ENCODE measurements at regions not wholly inside any gene's neighbourhood (a gene's known extent, or its start where the extent isn't known, plus 50 kb on each side); places are given as distances from the start of the nearest gene placed in this dataset.

DNA sequence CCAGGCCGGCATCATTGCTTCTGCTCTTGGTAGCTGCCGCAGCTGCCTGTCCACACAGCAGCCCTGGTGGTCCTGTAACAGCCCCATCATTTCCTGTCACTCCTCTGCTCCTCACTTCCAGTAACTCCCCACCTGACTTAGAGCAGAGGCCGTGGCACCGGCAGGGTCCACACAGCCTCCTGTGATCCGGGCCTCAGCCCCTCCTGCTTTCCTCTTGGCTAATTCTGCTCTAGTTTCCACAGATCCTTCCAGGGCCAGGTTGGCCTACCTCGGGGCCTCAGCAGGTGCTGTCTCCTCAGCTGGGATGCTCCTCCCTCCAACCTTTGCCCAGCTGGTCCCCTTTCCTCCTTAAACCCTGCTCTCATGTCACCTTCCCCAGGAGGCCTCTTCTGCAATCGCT lies 80.2 kb downstream of the FZD10 start:
- Mint-ChIP-seq H3K27ac (no peak overlapping the region), H3K27me3 (peaks cover 0 to 3% (median 0%) of the 10 kb centered on the region in 3 donors), H3K4me3 (no peak overlapping the region), H3K9me3 (peaks cover 0 to 9% (median 1%) of the 10 kb centered on the region in 7 donors), H3K36me3 (no peaks in the 10 kb centered on the region), H3K4me1 (no peaks in the 10 kb centered on the region)
- DNase-seq (no peak), ATAC-seq (ENCODE audit: low read depth in 2 of 2) (no peak)

DNA sequence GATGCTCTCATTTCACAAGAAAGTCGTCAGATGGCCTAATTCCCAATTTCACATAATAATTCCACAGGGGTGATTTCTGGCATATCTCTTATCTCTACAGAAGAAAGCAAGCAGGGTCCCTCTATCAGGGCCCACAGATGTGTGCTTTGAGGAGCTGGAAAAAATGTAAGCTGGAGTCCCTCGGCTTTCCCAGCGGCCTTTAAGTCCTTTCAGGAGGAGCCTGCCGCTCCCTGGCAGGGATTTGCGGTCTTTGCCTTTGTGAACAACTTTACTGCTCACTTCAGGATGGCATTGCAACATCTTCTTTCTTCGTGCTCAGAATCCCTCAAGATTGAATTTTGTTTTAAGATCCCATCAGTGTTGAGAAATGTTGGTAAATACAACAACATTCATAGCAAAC lies 83.0 kb downstream of the FZD10 start:
- Mint-ChIP-seq H3K27me3 (peaks cover 0 to 3% (median 0%) of the 10 kb centered on the region in 3 donors), H3K27ac (no peak overlapping the region), H3K9me3 (peaks cover 0 to 13% (median 6%) of the 10 kb centered on the region in 7 donors), H3K4me3 (no peak overlapping the region), H3K36me3 (no peaks in the 10 kb centered on the region), H3K4me1 (no peaks in the 10 kb centered on the region)
- ATAC-seq (ENCODE audit: low read depth in 2 of 2) (no peak), DNase-seq (no peak)

DNA sequence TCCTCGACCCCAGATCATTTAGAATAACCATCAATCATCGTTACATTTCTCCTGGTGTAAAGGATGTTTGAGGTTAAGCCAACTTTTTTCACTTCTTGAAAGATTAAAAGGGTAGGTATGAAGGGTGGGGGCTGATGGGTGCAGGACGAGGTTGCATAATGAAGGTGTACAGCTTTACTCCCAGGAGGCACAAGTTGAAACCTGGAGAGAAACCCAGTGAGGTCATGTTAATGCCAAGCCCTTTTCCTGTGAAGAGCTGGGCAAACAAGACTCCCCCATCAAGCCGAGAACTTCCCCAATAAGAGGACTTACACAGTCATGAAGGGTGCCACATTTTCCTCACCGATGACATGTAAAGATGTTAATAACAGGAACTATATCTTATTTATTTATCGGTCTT lies 84.3 kb downstream of the FZD10 start:
- Mint-ChIP-seq H3K27ac (no peak overlapping the region), H3K4me3 (no peak overlapping the region), H3K4me1 (no peaks in the 10 kb centered on the region), H3K36me3 (no peaks in the 10 kb centered on the region), H3K27me3 (peaks cover 0 to 3% (median 0%) of the 10 kb centered on the region in 3 donors), H3K9me3 (peaks cover 0 to 12% (median 6%) of the 10 kb centered on the region in 7 donors)
- DNase-seq (no peak), ATAC-seq (ENCODE audit: low read depth in 2 of 2) (no peak)

DNA sequence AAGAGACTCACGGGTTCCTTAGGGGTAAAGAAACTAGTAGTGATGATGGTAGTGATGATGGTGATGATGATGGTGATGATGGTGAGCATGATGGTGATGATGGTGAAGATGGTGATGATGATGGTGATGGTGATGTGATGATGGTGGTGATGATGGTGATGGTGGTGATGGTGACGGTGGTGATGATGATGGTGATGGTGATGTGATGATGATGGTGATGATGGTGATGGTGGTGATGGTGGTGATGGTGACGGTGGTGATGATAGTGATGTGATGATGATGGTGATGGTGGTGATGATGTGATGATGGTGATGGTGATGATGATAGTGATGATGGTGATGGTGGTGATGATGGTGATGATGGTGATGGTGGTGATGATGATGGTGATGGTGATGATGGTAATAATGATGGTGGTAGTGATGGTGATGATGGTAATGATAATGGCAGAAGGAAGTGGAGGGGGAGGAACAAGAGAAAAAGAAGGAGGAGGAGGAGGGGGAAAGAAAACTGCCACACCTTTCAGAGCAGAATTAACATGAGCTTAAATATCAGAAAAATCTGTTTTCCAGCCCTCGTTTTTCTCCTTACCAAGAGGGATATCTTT lies 85.5 kb downstream of the FZD10 start:
- no peak for ATAC-seq (ENCODE audit: low read depth in 2 of 2)
- DNase-seq = no peak
- H3K36me3 Mint-ChIP-seq = no peaks in the 10 kb centered on the region
- H3K4me3 Mint-ChIP-seq = no peak overlapping the region
- H3K27me3 Mint-ChIP-seq = no peaks in the 10 kb centered on the region
- H3K9me3 Mint-ChIP-seq = peaks cover 0 to 7% (median 4%) of the 10 kb centered on the region in 7 donors
- H3K4me1 Mint-ChIP-seq = no peaks in the 10 kb centered on the region
- peak overlapping the region in 1 of 6 donors; percentile 0 for H3K27ac Mint-ChIP-seq

- DNase-seq (no peak), ATAC-seq (ENCODE audit: low read depth in 2 of 2) (no peak)
- H3K4me1 Mint-ChIP-seq = no peaks in the 10 kb centered on the region
- no peaks in the 10 kb centered on the region for H3K27me3 Mint-ChIP-seq
- H3K9me3 Mint-ChIP-seq = peaks cover 0 to 10% (median 4%) of the 10 kb centered on the region in 7 donors
- no peak overlapping the region for H3K27ac Mint-ChIP-seq
- no peaks in the 10 kb centered on the region for H3K36me3 Mint-ChIP-seq
- no peak overlapping the region for H3K4me3 Mint-ChIP-seq
Observed at GRCh38 chr12:130249376-130249775, 87.1 kb downstream of the FZD10 start.

- ATAC-seq (ENCODE audit: low read depth in 2 of 2) (no peak), DNase-seq (no peak)
- Mint-ChIP-seq H3K9me3 (peaks cover 0 to 10% (median 4%) of the 10 kb centered on the region in 7 donors), H3K4me1 (no peaks in the 10 kb centered on the region), H3K36me3 (no peaks in the 10 kb centered on the region), H3K4me3 (no peak overlapping the region), H3K27me3 (no peaks in the 10 kb centered on the region), H3K27ac (no peak overlapping the region)
Observed at GRCh38 chr12:130251236-130251780, 86.4 kb upstream of the PIWIL1 start.

- Mint-ChIP-seq H3K9me3 (peaks cover 0 to 4% (median 2%) of the 10 kb centered on the region in 7 donors), H3K27ac (no peak overlapping the region), H3K4me3 (no peak overlapping the region), H3K36me3 (no peaks in the 10 kb centered on the region), H3K27me3 (no peaks in the 10 kb centered on the region), H3K4me1 (no peaks in the 10 kb centered on the region)
- no peak for DNase-seq
- no peak for ATAC-seq (ENCODE audit: low read depth in 2 of 2)
Observed at GRCh38 chr12:130253866-130254265, 83.8 kb upstream of the PIWIL1 start.

DNA sequence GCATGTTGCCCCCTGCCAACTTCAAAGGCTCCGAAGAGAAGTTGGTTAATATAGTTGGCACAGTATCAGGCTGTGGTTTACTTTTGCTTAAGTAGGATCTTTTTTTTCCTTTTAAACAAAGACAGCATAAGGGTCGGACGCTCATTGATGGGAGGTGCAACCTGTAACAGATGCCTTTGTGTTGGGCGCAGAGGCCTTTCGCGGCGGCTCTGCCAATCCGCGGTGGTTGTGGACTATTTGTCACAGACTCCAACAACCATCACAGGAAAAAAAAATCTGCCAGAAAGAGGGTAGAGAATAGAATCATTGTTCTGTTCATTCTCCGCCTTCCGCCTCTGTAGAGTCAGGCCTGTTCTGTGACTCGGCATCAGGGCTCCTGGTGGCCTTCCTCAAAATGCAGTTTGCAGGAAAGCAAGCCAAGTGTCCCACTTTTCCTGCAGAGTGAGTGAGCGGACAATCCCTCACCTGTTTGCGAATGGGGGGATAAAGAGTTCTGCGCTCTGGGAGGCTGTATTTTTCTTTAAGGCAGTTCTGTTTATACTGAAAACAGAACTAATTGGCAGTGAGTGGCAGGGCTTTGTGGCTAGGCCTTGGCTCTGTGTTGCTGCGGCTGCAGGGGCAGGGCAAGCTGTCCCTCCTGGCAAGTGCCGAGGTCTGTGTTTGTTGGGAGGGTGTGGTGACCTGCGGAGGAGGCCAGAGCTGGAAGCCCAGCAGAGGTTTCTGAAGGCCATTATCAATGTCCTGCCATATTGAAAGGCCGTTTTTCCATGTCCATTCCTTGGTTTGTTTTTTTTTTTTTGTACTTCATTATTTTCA lies 83.0 kb upstream of the PIWIL1 start:
- DNase-seq (no peak), ATAC-seq (ENCODE audit: low read depth in 2 of 2) (no peak)
- Mint-ChIP-seq H3K9me3 (peaks cover 0 to 4% (median 2%) of the 10 kb centered on the region in 7 donors), H3K4me1 (no peaks in the 10 kb centered on the region), H3K27ac (no peak overlapping the region), H3K36me3 (no peaks in the 10 kb centered on the region), H3K27me3 (no peaks in the 10 kb centered on the region), H3K4me3 (no peak overlapping the region)

DNA sequence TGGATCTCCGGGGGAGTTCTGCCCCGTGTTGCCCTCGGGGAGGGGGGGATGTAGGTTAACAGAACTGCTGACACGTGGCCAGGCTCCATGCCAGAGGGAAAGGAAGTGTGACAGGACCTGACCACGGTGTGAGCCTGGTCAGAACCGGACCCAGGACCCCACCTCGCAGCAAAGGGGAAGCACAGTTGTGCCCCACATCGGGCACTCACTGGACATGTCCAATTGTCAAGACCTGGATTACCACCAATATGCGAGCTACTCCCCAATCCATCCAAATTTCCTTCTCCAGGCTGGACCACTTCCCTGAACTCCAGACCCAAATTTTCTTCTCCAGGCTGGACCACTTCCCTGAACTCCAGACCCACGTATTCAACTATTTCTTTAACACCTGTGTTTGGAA lies 78.8 kb upstream of the PIWIL1 start:
- H3K9me3 Mint-ChIP-seq = peaks cover 0 to 4% (median 2%) of the 10 kb centered on the region in 7 donors
- DNase-seq (no peak), ATAC-seq (ENCODE audit: low read depth in 2 of 2) (no peak)
- no peaks in the 10 kb centered on the region for H3K4me1 Mint-ChIP-seq
- H3K27me3 Mint-ChIP-seq = no peaks in the 10 kb centered on the region
- H3K36me3 Mint-ChIP-seq = no peaks in the 10 kb centered on the region
- no peak overlapping the region for H3K27ac Mint-ChIP-seq
- H3K4me3 Mint-ChIP-seq = no peak overlapping the region

DNA sequence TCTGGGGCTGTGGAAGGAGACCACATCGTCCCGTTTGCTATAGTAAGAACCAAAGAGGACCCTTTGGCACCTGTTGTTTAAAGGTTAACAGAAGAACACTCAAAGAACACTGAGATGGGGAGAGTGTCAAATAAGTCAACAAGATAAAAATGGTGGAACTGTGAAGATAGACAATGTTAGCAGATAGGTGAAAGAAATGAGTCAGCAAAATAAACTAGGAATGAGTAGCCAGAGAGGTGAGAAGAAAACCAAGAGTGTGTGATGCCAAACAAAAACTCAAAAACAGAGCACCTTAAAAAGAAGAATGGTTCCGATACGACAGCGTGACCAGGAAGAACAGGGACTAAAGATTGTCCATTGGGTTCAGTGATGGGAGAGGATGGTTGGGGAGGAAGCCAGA lies 74.7 kb upstream of the PIWIL1 start:
- Mint-ChIP-seq H3K9me3 (peaks cover 0 to 9% (median 2%) of the 10 kb centered on the region in 7 donors), H3K27me3 (peaks cover 0 to 7% (median 0%) of the 10 kb centered on the region in 3 donors), H3K27ac (no peak overlapping the region), H3K36me3 (no peaks in the 10 kb centered on the region), H3K4me3 (no peak overlapping the region), H3K4me1 (no peaks in the 10 kb centered on the region)
- ATAC-seq (ENCODE audit: low read depth in 2 of 2) (no peak), DNase-seq (no peak)

- Mint-ChIP-seq H3K27me3 (peaks cover 0 to 10% (median 0%) of the 10 kb centered on the region in 3 donors), H3K4me1 (no peaks in the 10 kb centered on the region), H3K36me3 (no peaks in the 10 kb centered on the region), H3K27ac (no peak overlapping the region), H3K9me3 (peaks cover 0 to 9% (median 2%) of the 10 kb centered on the region in 7 donors), H3K4me3 (no peak overlapping the region)
- ATAC-seq (ENCODE audit: low read depth in 2 of 2) (no peak), DNase-seq (no peak)
Observed at GRCh38 chr12:130263996-130264395, 73.7 kb upstream of the PIWIL1 start.

DNA sequence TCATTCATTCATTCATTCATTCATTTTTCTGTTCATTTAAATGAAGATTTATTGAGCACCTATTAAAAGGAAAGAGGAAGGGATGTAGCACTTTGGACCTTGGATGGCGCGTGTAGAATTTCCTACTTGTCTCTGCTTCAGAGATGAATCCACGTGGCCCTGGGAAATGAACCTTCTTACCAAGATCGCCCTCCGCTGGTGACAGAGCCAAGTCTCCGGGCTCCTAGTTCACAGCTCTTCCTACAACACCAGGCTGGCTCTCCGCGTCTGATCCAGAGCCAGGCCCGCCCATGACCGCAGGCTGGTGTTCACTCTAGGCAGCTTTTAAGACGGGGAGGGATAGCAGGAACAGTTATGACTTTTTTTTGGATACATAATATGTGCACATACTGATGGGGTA lies 70.9 kb upstream of the PIWIL1 start:
- H3K9me3 Mint-ChIP-seq = peaks cover 0 to 12% (median 0%) of the 10 kb centered on the region in 7 donors
- no peak overlapping the region for H3K4me3 Mint-ChIP-seq
- no peak overlapping the region for H3K27ac Mint-ChIP-seq
- H3K27me3 Mint-ChIP-seq = peaks cover 0 to 10% (median 0%) of the 10 kb centered on the region in 3 donors
- no peaks in the 10 kb centered on the region for H3K36me3 Mint-ChIP-seq
- no peaks in the 10 kb centered on the region for H3K4me1 Mint-ChIP-seq
- DNase-seq = no peak
- no peak for ATAC-seq (ENCODE audit: low read depth in 2 of 2)

GRCh38 chr12:130280231-130280630 lies 57.5 kb upstream of the PIWIL1 start:
- no peak overlapping the region for H3K4me3 Mint-ChIP-seq
- H3K36me3 Mint-ChIP-seq = no peaks in the 10 kb centered on the region
- DNase-seq (no peak), ATAC-seq (ENCODE audit: low read depth in 2 of 2) (no peak)
- H3K27me3 Mint-ChIP-seq = peaks cover 0 to 17% (median 5%) of the 10 kb centered on the region in 3 donors
- no peak overlapping the region for H3K27ac Mint-ChIP-seq
- H3K4me1 Mint-ChIP-seq = no peaks in the 10 kb centered on the region
- H3K9me3 Mint-ChIP-seq = peaks cover 3 to 19% (median 8%) of the 10 kb centered on the region in 7 donors

- H3K27me3 Mint-ChIP-seq = peaks cover 0 to 17% (median 5%) of the 10 kb centered on the region in 3 donors
- DNase-seq = no peak
- no peak for ATAC-seq (ENCODE audit: low read depth in 2 of 2)
- H3K4me3 Mint-ChIP-seq = no peak overlapping the region
- H3K27ac Mint-ChIP-seq = peak overlapping the region in 1 of 6 donors; percentile 14
- no peaks in the 10 kb centered on the region for H3K4me1 Mint-ChIP-seq
- no peaks in the 10 kb centered on the region for H3K36me3 Mint-ChIP-seq
- H3K9me3 Mint-ChIP-seq = peaks cover 3 to 19% (median 8%) of the 10 kb centered on the region in 7 donors
Observed at GRCh38 chr12:130280742-130281141, 56.9 kb upstream of the PIWIL1 start.
